Left ventricle myocardium inferior (tissue), 1 donor: ENCODE measurements at regions not wholly inside any gene's neighbourhood (a gene's known extent, or its start where the extent isn't known, plus 50 kb on each side); places are given as distances from the start of the nearest gene placed in this dataset.

Experiments
- DNase-seq: peaks from one replicate; pipeline ENCODE4 v3.0.0-alpha.2; 2020
- H3K27ac ChIP-seq: fragments of 200-600 bp; replicated peaks from 2 replicates; pipeline ENCODE4 v1.8.0; 2021
- H3K27me3 ChIP-seq: fragments of 200-600 bp; 2 replicates; pipeline ENCODE4 v1.8.0; 2021; ENCODE audit warnings: low read depth
- H3K36me3 ChIP-seq: fragments of 200-600 bp; 2 replicates; pipeline ENCODE4 v1.8.0; 2021
- H3K4me1 ChIP-seq: fragments of 200-600 bp; 2 replicates; pipeline ENCODE4 v1.8.0; 2021
- H3K4me3 ChIP-seq: fragments of 200-600 bp; 2 replicates; pipeline ENCODE4 v1.8.0; 2021; ENCODE audit warnings: mild to moderate bottlenecking, moderate library complexity
- H3K9me3 ChIP-seq: fragments of 200-600 bp; replicated peaks from 2 replicates; pipeline ENCODE4 v1.8.0; 2021
- CTCF ChIP-seq: fragments of 200-600 bp; IDR thresholded peaks from 2 replicates; pipeline ENCODE4 v1.8.0; 2021; ENCODE audit warnings: antibody characterized with exemption, mild to moderate bottlenecking, borderline replicate concordance
- intact Hi-C: fragments of 100-400 bp; cut with micrococcal nuclease; formaldehyde crosslinking; loops from one replicate; pipeline ENCODE4 v1.11.0; 2022
- donor health status: DM: no; HTN: yes; CAD: no; lungs with severe emphysema.

GRCh38 chr4:112881842-112882241 is 167.6 kb upstream of the ANK2 start:
- no peaks in the 10 kb centered on the region for H3K27me3 ChIP-seq
- TF ChIP-seq CTCF, result no peak
- no peaks in the 10 kb centered on the region for H3K36me3 ChIP-seq
- no peaks in the 10 kb centered on the region for H3K9me3 ChIP-seq
- H3K27ac ChIP-seq, result no peak overlapping the region
- H3K4me3 ChIP-seq, result peak overlapping the region; percentile 40
- DNase-seq, result no peak
- intact Hi-C loops, result no loop called here
- peaks cover 10% of the 10 kb centered on the region for H3K4me1 ChIP-seq

- H3K27me3 ChIP-seq, result no peaks in the 10 kb centered on the region
- no peak for DNase-seq
- H3K36me3 ChIP-seq, result no peaks in the 10 kb centered on the region
- H3K4me3 ChIP-seq, result peak overlapping the region; percentile 40
- intact Hi-C loops, result no loop called here
- TF ChIP-seq CTCF, result no peak
- no peak overlapping the region for H3K27ac ChIP-seq
- peaks cover 10% of the 10 kb centered on the region for H3K4me1 ChIP-seq
- H3K9me3 ChIP-seq, result no peaks in the 10 kb centered on the region
Observed at GRCh38 chr4:112882286-112882685, 167.2 kb upstream of the ANK2 start.

GRCh38 chr4:112884406-112884805 is 165.0 kb upstream of the ANK2 start:
- Histone ChIP-seq H3K36me3 (no peaks in the 10 kb centered on the region), H3K4me3 (no peak overlapping the region), H3K27me3 (no peaks in the 10 kb centered on the region), H3K27ac (no peak overlapping the region), H3K4me1 (peaks cover 10% of the 10 kb centered on the region), H3K9me3 (no peaks in the 10 kb centered on the region)
- TF ChIP-seq CTCF, result no peak
- DNase-seq, result no peak
- intact Hi-C loops, result no loop called here

GRCh38 chr4:112885897-112886296 is 163.6 kb upstream of the ANK2 start:
- no peaks in the 10 kb centered on the region for H3K9me3 ChIP-seq
- H3K4me1 ChIP-seq, result peaks cover 10% of the 10 kb centered on the region
- no peak overlapping the region for H3K27ac ChIP-seq
- intact Hi-C loops, result no loop called here
- no peaks in the 10 kb centered on the region for H3K36me3 ChIP-seq
- no peak overlapping the region for H3K4me3 ChIP-seq
- H3K27me3 ChIP-seq, result no peaks in the 10 kb centered on the region
- DNase-seq, result no peak
- no peak for TF ChIP-seq CTCF

- H3K27ac ChIP-seq, result no peak overlapping the region
- no peaks in the 10 kb centered on the region for H3K27me3 ChIP-seq
- peaks cover 10% of the 10 kb centered on the region for H3K4me1 ChIP-seq
- no peaks in the 10 kb centered on the region for H3K36me3 ChIP-seq
- DNase-seq, result no peak
- H3K4me3 ChIP-seq, result no peak overlapping the region
- no peaks in the 10 kb centered on the region for H3K9me3 ChIP-seq
- TF ChIP-seq CTCF, result no peak
- intact Hi-C loops, result no loop called here
Observed at GRCh38 chr4:112888622-112889021, 160.8 kb upstream of the ANK2 start.

GRCh38 chr4:112889199-112889598 is 160.3 kb upstream of the ANK2 start:
- no peak for TF ChIP-seq CTCF
- Histone ChIP-seq H3K4me3 (peak overlapping the region; percentile 44), H3K27me3 (no peaks in the 10 kb centered on the region), H3K4me1 (peaks cover 7% of the 10 kb centered on the region), H3K27ac (no peak overlapping the region), H3K9me3 (no peaks in the 10 kb centered on the region), H3K36me3 (no peaks in the 10 kb centered on the region)
- DNase-seq, result no peak
- intact Hi-C loops, result no loop called here
